ENCODE measurements at regions not wholly inside any gene's neighbourhood (a gene's known extent, or its start where the extent isn't known, plus 50 kb on each side); places are given as distances from the start of the nearest gene placed in this dataset.
A peak's percentile ranks its signal among the peaks of the same experiment; 100 is the strongest.
"Not testable (repeated sequence)": the region's sequence is repeated elsewhere in the genome, so short reads cannot be mapped to it uniquely, and the experiment has no call there.

GRCh38 chr10:15427843-15428414 lies 56.8 kb upstream of the FAM171A1 start:
- peak; percentile 2 for DNase-seq

DNA sequence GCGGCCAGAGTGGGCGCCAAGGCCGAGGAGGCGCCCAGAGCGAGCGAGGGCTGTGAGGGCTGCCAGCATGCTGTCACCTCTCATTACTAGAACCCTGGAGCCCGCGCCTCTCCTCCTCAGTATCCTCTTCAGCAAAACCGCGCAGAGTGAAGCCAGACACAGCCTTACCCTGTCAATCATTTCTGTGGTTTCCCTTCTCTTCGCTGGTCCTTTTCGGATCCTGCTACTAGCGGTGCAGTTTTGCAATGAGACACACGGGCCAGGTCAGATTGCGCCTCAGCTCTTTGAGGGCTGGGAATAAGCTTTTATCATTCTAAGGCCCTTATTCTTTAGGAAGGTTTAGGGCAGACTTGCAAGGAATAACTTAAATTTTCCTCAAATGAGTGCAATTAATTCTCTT lies 55.5 kb upstream of the FAM171A1 start:
- no peak for DNase-seq

DNA sequence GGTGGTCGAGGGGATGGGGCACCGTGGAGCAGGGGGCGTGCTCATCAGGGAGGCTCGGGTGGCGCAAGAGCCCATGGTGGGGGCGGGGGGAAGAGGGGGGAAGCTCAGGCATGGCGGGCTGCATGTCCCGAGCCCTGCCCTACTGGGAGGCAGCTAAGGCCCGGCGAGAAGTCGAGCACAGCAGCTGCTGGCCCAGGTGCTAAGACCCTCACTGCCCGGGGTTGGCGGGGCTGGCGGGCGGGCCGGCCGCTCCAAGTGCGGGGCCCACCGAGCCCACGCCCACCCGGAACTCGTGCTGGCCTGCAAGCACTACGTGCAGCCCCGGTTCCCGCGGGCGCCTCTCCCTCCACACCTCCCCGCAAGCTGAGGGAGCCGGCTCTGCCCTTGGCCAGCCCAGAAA lies 55.0 kb upstream of the FAM171A1 start:
- DNase-seq: no peak

DNA sequence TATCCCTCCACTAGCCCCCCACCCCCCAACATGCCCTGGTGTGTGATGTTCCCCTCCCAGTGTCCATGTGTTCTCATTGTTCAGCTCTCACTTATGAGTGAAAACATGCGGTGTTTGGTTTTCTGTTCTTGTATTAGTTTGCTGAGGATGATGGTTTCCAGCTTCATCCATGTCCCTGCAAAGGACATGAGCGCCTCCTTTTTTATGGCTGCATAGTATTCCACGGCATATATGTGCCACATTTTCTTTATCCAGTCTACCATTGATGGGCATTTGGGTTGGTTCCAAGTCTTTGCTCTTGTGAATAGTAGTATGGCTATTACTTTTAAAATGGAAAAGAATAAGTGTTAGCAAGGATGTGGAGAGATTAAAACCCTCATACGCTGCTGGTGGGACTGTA lies 50.8 kb upstream of the FAM171A1 start:
- DNase-seq: not testable (repeated sequence)

Data from NCI-H2171 (cell line).